ENCODE measurements at regions not wholly inside any gene's neighbourhood (a gene's known extent, or its start where the extent isn't known, plus 50 kb on each side); places are given as distances from the start of the nearest gene placed in this dataset.

DNA sequence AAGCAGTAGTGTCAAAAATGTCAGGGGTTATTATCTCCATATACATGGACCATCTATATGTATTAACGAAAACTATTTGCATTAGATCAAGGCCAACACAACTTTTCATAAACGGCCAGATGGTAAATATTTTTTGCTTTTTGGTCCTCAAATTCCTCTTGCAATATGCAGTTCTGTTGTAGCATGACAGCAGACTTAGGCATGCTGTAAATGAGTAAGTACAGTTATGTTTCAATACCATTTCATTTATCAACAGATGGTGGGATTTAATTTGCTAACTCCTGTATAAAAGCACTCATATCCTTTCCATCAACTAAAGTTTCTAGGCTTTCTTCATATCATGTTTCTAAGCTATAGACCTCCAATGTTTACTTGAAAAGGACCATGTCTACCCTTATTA is 208.1 kb downstream of the ANKRD50 start:
- TF ChIP-seq EZH2 (IDR thresholded peaks at IDR 0.05; ENCODE audit: insufficient read depth, poor library complexity, severe bottlenecking) (no peak), EZH2phosphoT487 (IDR thresholded peaks at IDR 0.05; ENCODE audit: insufficient read depth, low read depth) (no peak)
